ENCODE measurements at regions not wholly inside any gene's neighbourhood (a gene's known extent, or its start where the extent isn't known, plus 50 kb on each side); places are given as distances from the start of the nearest gene placed in this dataset.

GRCh38 chr14:103216857-103217256 is 93.6 kb downstream of the TNFAIP2 start (continued):
- no peak for TF ChIP-seq ZNF281 (CRISPR knock-in tag; IDR thresholded peaks at IDR 0.05; ENCODE audit: borderline replicate concordance)
- TF ChIP-seq RFXAP (CRISPR knock-in tag; IDR thresholded peaks at IDR 0.05; ENCODE audit: borderline replicate concordance), result no peak
- TF ChIP-seq DDIT3 (CRISPR knock-in tag; IDR thresholded peaks at IDR 0.05), result no peak
- no peak for TF ChIP-seq ATAD3A (CRISPR knock-in tag; IDR thresholded peaks at IDR 0.05)
- no peak for TF ChIP-seq ZBTB3 (CRISPR knock-in tag; IDR thresholded peaks at IDR 0.05; ENCODE audit: borderline replicate concordance, low read depth)
- TF ChIP-seq ZNF770 (CRISPR knock-in tag; IDR thresholded peaks at IDR 0.05), result peak; percentile 90
- no peak for TF ChIP-seq THAP7 (CRISPR knock-in tag; IDR thresholded peaks at IDR 0.05)
- TF ChIP-seq ZNF446 (CRISPR knock-in tag; IDR thresholded peaks at IDR 0.05), result no peak
- no peak for TF ChIP-seq KAT2B (IDR thresholded peaks at IDR 0.05; ENCODE audit: borderline replicate concordance, low read depth, low read length)

Measured in HepG2 (cell line).